HepG2 (cell line): ENCODE measurements at regions not wholly inside any gene's neighbourhood (a gene's known extent, or its start where the extent isn't known, plus 50 kb on each side); places are given as distances from the start of the nearest gene placed in this dataset.

Experiments
- KIAA2018 ChIP-seq: sonication (generic); formaldehyde crosslinking; IDR thresholded peaks from 2 replicates; pipeline ENCODE4 v1.5.0; 2020; ENCODE audit warnings: mild to moderate bottlenecking, missing genetic modification reagents, borderline replicate concordance
- U2AF1 ChIP-seq: fragments of 200-400 bp; formaldehyde crosslinking; optimal IDR thresholded peaks from 2 replicates; pipeline ENCODE3; 2017; ENCODE audit warnings: mild to moderate bottlenecking, low read depth, low read length
- ZBED4 ChIP-seq: sonication (generic); formaldehyde crosslinking; IDR thresholded peaks from 2 replicates; pipeline ENCODE4 v1.4.0; 2020; ENCODE audit warnings: missing genetic modification reagents, borderline replicate concordance

- TF ChIP-seq KIAA2018 (CRISPR knock-in tag): no peak
- TF ChIP-seq U2AF1: no peak
- no peak for TF ChIP-seq ZBED4
Measured at GRCh38 chr10:84075226-84076046, 63.9 kb upstream of the GHITM start (continued).
